ENCODE measurements at regions not wholly inside any gene's neighbourhood (a gene's known extent, or its start where the extent isn't known, plus 50 kb on each side); places are given as distances from the start of the nearest gene placed in this dataset.

- peak; percentile 80 for TF ChIP-seq PPARG (CRISPR knock-in tag; conservative IDR thresholded peaks at IDR 0.05)
- peak; percentile 82; the same call in 1 of the 2 replicates for TF ChIP-seq HOMEZ (CRISPR knock-in tag; IDR thresholded peaks at IDR 0.05; ENCODE audit: low read depth)
- TF ChIP-seq ZNF749 (CRISPR knock-in tag; IDR thresholded peaks at IDR 0.05; ENCODE audit: borderline replicate concordance) = no peak; the same call in 1 of the 2 replicates
- peak; percentile 63 for TF ChIP-seq PATZ1 (CRISPR knock-in tag; IDR thresholded peaks at IDR 0.05)
- no peak for TF ChIP-seq NCOA5 (CRISPR knock-in tag; IDR thresholded peaks at IDR 0.05)
- 0 out of 2 replicates have a peak, but pooled peaks have one; percentile 40 for TF ChIP-seq ELF4 (CRISPR knock-in tag; IDR thresholded peaks at IDR 0.05; ENCODE audit: borderline replicate concordance)
- TF ChIP-seq HOXA3 (CRISPR knock-in tag; IDR thresholded peaks at IDR 0.05) = peak; percentile 70; the same call in 1 of the 2 replicates
- TF ChIP-seq ZNF766 (CRISPR knock-in tag; IDR thresholded peaks at IDR 0.05; ENCODE audit: borderline replicate concordance) = no peak
- no peak for TF ChIP-seq PHF5A (CRISPR knock-in tag; IDR thresholded peaks at IDR 0.05; ENCODE audit: low read depth, unreplicated experiment)
- TF ChIP-seq SUZ12 (IDR thresholded peaks at IDR 0.05; ENCODE audit: low read depth, low read length) = no peak
- peak; percentile 77; the same call in 1 of the 2 replicates for TF ChIP-seq SOX13 (IDR thresholded peaks at IDR 0.05)
- TF ChIP-seq SOX13 (CRISPR knock-in tag; conservative IDR thresholded peaks at IDR 0.05 in 1 of 2, IDR thresholded peaks at IDR 0.05 in 1 of 2) = peak in 1 of 2 experiments; percentile 93; a peak in 2 of 4 replicates
- TF ChIP-seq ZNF605 (CRISPR knock-in tag; IDR thresholded peaks at IDR 0.05) = no peak
- no peak for TF ChIP-seq ZBTB42 (CRISPR knock-in tag; IDR thresholded peaks at IDR 0.05)
- no peak for TF ChIP-seq SOX6 (IDR thresholded peaks at IDR 0.05)
- TF ChIP-seq SOX6 (CRISPR knock-in tag; IDR thresholded peaks at IDR 0.05) = peak; percentile 96
- no peak for TF ChIP-seq ZNF75D (CRISPR knock-in tag; IDR thresholded peaks at IDR 0.05; ENCODE audit: borderline replicate concordance)
- no peak for TF ChIP-seq ZNF616 (CRISPR knock-in tag; IDR thresholded peaks at IDR 0.05; ENCODE audit: low read depth)
- no peak for TF ChIP-seq POLR2G (IDR thresholded peaks at IDR 0.05; ENCODE audit: low read depth, low read length)
- TF ChIP-seq TCF7L2 (IDR thresholded peaks at IDR 0.05; ENCODE audit: low read depth, low read length) = peak; percentile 81
- peak; percentile 84 for TF ChIP-seq RCOR2 (CRISPR knock-in tag; IDR thresholded peaks at IDR 0.05)
- no peak for TF ChIP-seq ATF1 (CRISPR knock-in tag; IDR thresholded peaks at IDR 0.05)
- TF ChIP-seq ZC3H13 (CRISPR knock-in tag; IDR thresholded peaks at IDR 0.05) = no peak
- TF ChIP-seq ZFP36L1 (CRISPR knock-in tag; IDR thresholded peaks at IDR 0.05) = peak; percentile 82; the same call in 1 of the 2 replicates
- no peak for TF ChIP-seq ZNF768 (CRISPR knock-in tag; IDR thresholded peaks at IDR 0.05)
- TF ChIP-seq ZNF574 (CRISPR knock-in tag; IDR thresholded peaks at IDR 0.05) = no peak
- TF ChIP-seq ZNF773 (CRISPR knock-in tag; IDR thresholded peaks at IDR 0.05; ENCODE audit: borderline replicate concordance) = no peak
- TF ChIP-seq CBX1 (IDR thresholded peaks at IDR 0.05; ENCODE audit: low read depth) = no peak
Measured at GRCh38 chr13:100734194-100734720, 59.7 kb upstream of the TMTC4 start (continued).
